ENCODE measurements at regions not wholly inside any gene's neighbourhood (a gene's known extent, or its start where the extent isn't known, plus 50 kb on each side); places are given as distances from the start of the nearest gene placed in this dataset.

- TF ChIP-seq NFE2L2 (conservative IDR thresholded peaks at IDR 0.05; ENCODE audit: low read length) (no peak), CEBPB (IDR thresholded peaks at IDR 0.05) (no peak), E2F6 (IDR thresholded peaks at IDR 0.05; ENCODE audit: borderline replicate concordance, low read depth) (no peak), NR3C1 (IDR thresholded peaks at IDR 0.05) (no peak), CBX8 (IDR thresholded peaks at IDR 0.05) (no peak), POLR2A (IDR thresholded peaks at IDR 0.05; ENCODE audit: low read length) (no peak), RFX5 (IDR thresholded peaks at IDR 0.05) (no peak), EP300 (IDR thresholded peaks at IDR 0.05) (no peak)
- TF ChIP-seq, protein P1, sequence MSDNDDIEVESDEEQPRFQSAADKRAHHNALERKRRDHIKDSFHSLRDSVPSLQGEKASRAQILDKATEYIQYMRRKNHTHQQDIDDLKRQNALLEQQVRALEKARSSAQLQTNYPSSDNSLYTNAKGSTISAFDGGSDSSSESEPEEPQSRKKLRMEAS (IDR thresholded peaks at IDR 0.05), result no peak
- TF ChIP-seq, protein P2, sequence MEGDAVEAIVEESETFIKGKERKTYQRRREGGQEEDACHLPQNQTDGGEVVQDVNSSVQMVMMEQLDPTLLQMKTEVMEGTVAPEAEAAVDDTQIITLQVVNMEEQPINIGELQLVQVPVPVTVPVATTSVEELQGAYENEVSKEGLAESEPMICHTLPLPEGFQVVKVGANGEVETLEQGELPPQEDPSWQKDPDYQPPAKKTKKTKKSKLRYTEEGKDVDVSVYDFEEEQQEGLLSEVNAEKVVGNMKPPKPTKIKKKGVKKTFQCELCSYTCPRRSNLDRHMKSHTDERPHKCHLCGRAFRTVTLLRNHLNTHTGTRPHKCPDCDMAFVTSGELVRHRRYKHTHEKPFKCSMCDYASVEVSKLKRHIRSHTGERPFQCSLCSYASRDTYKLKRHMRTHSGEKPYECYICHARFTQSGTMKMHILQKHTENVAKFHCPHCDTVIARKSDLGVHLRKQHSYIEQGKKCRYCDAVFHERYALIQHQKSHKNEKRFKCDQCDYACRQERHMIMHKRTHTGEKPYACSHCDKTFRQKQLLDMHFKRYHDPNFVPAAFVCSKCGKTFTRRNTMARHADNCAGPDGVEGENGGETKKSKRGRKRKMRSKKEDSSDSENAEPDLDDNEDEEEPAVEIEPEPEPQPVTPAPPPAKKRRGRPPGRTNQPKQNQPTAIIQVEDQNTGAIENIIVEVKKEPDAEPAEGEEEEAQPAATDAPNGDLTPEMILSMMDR (IDR thresholded peaks at IDR 0.05), result no peak
Measured at GRCh38 chr3:23108451-23109057, 94.6 kb upstream of the UBE2E2 start.
